ENCODE measurements at regions not wholly inside any gene's neighbourhood (a gene's known extent, or its start where the extent isn't known, plus 50 kb on each side); places are given as distances from the start of the nearest gene placed in this dataset.
"Not testable (repeated sequence)": the region's sequence is repeated elsewhere in the genome, so short reads cannot be mapped to it uniquely, and the experiment has no call there.

DNA sequence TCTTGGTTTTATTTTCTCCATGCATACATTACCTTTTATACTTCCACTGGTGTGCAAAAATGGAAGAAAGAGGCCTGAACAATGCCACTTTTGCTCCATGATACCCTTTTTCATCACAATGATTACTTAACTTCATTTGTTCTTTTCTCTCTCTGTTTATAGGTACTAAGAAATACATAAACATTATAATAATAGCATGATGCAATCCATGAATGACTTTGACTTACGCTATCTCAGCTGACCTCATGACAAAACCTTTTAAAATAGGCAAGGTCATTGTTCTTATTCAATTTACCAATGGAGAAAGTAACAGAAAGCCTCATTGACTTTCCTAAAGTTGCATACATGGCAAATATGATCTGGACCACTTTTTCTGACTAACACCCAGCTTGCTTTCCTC is 105.1 kb upstream of the ZEB1 start:
- intact Hi-C loops (cut with DNase I, micrococcal nuclease), result no loop called here
- ATAC-seq, result no peak
- DNase-seq, result no peak

- intact Hi-C loops (cut with DNase I, micrococcal nuclease), result no loop called here
- ATAC-seq (no peak), DNase-seq (no peak)
Observed at GRCh38 chr10:31215052-31215451, 104.0 kb upstream of the ZEB1 start.

- no peak for ATAC-seq
- no peak for DNase-seq
- intact Hi-C loops (cut with DNase I, micrococcal nuclease), result no loop called here
Observed at GRCh38 chr10:31219306-31219705, 99.7 kb upstream of the ZEB1 start.

DNA sequence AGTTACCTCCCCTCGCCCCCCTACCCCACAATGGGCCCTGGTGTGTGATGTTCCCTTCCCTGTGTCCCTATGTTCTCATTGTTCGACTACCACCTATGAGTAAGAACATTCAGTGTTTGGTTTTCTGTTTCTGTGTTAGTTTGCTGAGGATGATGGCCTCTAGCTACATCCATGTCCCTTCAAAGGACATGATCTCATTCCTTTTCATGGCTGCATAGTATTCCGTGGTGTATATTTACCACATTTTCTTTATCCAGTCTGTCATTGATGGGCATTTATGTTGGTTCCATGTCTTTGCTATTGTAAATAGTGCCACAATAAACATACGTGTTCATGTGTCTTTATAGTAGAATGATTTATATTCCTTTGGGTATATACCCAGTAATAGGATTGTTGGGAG is 90.2 kb upstream of the ZEB1 start:
- intact Hi-C loops (cut with DNase I, micrococcal nuclease); ATAC-seq; DNase-seq: not testable (repeated sequence)

GRCh38 chr10:31239961-31240360 is 79.1 kb upstream of the ZEB1 start:
- DNase-seq, result no peak
- intact Hi-C loops (cut with DNase I, micrococcal nuclease), result no loop called here
- no peak for ATAC-seq

DNA sequence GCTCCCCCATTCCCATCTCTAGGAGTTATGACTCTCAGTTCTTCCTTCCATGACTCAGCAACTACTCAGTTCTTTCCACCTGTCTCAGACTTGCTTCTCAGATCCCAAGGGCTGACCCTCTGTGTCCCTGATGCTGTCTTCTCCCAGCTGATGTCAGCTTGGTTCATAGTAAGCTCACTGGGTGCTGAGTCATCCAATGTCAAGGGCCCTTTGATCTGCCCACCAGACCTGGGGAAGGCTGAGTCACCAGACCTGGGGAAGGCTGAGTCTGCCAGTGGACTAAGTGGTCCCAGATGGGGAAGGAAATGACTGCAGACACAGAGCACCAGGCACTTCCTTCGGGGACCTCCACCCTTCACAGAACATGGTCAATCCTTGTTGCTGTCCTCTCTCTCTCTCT is 76.1 kb upstream of the ZEB1 start:
- DNase-seq, result no peak
- intact Hi-C loops (cut with DNase I, micrococcal nuclease), result no loop called here
- ATAC-seq, result no peak

DNA sequence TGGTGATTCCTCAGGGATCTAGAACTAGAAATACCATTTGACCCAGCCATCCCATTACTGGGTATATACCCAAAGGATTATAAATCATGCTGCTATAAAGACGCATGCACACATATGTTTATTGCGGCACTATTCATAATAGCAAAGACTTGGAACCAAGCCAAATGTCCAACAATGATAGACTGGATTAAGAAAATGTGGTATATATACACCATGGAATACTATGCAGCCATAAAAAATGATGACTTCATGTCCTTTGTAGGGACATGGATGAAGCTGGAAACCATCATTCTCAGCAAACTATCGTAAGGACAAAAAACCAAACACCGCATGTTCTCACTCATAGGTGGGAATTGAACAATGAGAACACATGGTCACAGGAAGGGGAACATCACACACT is 67.9 kb upstream of the ZEB1 start:
- intact Hi-C loops (cut with DNase I, micrococcal nuclease); DNase-seq; ATAC-seq: not testable (repeated sequence)

GRCh38 chr10:31253237-31253636 is 65.8 kb upstream of the ZEB1 start:
- no peak for DNase-seq
- intact Hi-C loops (cut with DNase I, micrococcal nuclease), result no loop called here
- no peak for ATAC-seq

- no peak for ATAC-seq
- intact Hi-C loops (cut with DNase I, micrococcal nuclease), result no loop called here
- no peak for DNase-seq
Observed at GRCh38 chr10:31261511-31262311, 57.3 kb upstream of the ZEB1 start.

DNA sequence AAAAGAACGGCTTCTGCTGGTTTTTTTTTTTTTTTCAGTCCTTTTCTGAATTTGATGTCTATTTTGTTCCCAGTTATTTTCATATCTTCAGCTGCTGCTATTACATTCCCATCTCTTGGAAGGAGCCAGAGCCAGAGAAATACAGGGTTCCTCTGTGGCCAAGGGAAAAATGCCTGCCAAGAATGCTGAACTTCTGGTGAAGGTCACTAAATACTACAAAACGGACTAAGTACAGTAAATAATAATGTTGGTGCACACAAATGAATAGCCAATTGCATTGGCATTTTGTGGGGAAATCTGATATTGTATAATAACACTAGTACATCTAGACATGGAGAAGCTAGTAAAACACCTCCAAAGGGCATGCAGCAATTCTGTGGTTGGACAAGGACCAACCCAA is 56.3 kb upstream of the ZEB1 start:
- no peak for DNase-seq
- intact Hi-C loops (cut with DNase I, micrococcal nuclease), result no loop called here
- no peak for ATAC-seq

GRCh38 chr10:31263903-31264302 is 55.1 kb upstream of the ZEB1 start:
- no peak for DNase-seq
- intact Hi-C loops (cut with DNase I, micrococcal nuclease), result no loop called here
- no peak for ATAC-seq

GRCh38 chr10:31268444-31269303 is 50.3 kb upstream of the ZEB1 start:
- DNase-seq, result no peak
- intact Hi-C loops (cut with DNase I, micrococcal nuclease), result no loop called here
- ATAC-seq, result no peak

Data from left colon (tissue), 2 donors.